ENCODE measurements at regions not wholly inside any gene's neighbourhood (a gene's known extent, or its start where the extent isn't known, plus 50 kb on each side); places are given as distances from the start of the nearest gene placed in this dataset.

DNA sequence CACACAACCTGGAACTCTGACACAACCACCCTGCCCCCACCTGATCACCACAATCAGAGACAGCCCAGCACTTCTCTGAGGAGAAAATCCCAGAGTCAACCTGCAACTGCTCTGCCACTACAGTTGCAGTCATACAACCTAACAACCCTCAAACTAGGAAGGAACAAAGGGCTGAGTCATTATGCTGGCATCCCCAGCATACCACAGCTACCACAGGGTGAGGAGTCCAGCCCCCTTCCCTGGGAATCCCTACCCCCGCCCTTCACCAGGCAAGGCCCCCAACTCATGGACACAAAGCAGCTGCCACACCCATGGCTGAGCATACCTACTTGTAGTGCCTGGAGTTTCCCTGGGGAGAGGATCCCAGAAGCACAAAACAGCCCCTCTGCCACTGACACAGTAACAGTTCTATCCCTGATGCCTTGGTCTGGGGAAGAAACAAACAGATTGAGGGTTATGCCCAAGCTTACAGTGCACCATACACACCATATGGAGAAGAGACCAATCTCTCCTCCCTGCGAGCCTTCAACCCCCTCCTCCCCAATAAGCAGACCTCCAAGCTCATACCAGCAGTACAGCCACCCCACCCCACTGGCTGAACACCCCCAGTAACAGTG, 68.5 kb upstream of the C11orf58 start:
- TF ChIP-seq RXRA (IDR thresholded peaks at IDR 0.05; ENCODE audit: borderline replicate concordance, low read depth) (no peak), CHD2 (IDR thresholded peaks at IDR 0.05; ENCODE audit: low read length, partially characterized antibody) (no peak), EP300 (IDR thresholded peaks at IDR 0.05; ENCODE audit: borderline replicate concordance in 1 of 2, low read depth in 1 of 2, low read length in 1 of 2) (no peak), YY1 (IDR thresholded peaks at IDR 0.05; ENCODE audit: low read depth) (no peak), TAF1 (IDR thresholded peaks at IDR 0.05; ENCODE audit: borderline replicate concordance, low read depth, low read length) (no peak)
- TF ChIP-seq, protein P1, sequence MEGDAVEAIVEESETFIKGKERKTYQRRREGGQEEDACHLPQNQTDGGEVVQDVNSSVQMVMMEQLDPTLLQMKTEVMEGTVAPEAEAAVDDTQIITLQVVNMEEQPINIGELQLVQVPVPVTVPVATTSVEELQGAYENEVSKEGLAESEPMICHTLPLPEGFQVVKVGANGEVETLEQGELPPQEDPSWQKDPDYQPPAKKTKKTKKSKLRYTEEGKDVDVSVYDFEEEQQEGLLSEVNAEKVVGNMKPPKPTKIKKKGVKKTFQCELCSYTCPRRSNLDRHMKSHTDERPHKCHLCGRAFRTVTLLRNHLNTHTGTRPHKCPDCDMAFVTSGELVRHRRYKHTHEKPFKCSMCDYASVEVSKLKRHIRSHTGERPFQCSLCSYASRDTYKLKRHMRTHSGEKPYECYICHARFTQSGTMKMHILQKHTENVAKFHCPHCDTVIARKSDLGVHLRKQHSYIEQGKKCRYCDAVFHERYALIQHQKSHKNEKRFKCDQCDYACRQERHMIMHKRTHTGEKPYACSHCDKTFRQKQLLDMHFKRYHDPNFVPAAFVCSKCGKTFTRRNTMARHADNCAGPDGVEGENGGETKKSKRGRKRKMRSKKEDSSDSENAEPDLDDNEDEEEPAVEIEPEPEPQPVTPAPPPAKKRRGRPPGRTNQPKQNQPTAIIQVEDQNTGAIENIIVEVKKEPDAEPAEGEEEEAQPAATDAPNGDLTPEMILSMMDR (IDR thresholded peaks at IDR 0.05): no peak

Measured in SK-N-SH (cell line).